ENCODE measurements at regions not wholly inside any gene's neighbourhood (a gene's known extent, or its start where the extent isn't known, plus 50 kb on each side); places are given as distances from the start of the nearest gene placed in this dataset.

- TF ChIP-seq, protein P1, sequence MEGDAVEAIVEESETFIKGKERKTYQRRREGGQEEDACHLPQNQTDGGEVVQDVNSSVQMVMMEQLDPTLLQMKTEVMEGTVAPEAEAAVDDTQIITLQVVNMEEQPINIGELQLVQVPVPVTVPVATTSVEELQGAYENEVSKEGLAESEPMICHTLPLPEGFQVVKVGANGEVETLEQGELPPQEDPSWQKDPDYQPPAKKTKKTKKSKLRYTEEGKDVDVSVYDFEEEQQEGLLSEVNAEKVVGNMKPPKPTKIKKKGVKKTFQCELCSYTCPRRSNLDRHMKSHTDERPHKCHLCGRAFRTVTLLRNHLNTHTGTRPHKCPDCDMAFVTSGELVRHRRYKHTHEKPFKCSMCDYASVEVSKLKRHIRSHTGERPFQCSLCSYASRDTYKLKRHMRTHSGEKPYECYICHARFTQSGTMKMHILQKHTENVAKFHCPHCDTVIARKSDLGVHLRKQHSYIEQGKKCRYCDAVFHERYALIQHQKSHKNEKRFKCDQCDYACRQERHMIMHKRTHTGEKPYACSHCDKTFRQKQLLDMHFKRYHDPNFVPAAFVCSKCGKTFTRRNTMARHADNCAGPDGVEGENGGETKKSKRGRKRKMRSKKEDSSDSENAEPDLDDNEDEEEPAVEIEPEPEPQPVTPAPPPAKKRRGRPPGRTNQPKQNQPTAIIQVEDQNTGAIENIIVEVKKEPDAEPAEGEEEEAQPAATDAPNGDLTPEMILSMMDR (IDR thresholded peaks at IDR 0.05) = no peak
- TF ChIP-seq POLR2A (IDR thresholded peaks at IDR 0.05) = no peak
Observed at GRCh38 chr18:60987963-60988362, 345.3 kb upstream of the CDH20 start.
